Astrocyte of the cerebellum (primary cell): ENCODE measurements at regions not wholly inside any gene's neighbourhood (a gene's known extent, or its start where the extent isn't known, plus 50 kb on each side); places are given as distances from the start of the nearest gene placed in this dataset.

Experiments used
- DNase-seq: peaks from one replicate; pipeline ENCODE4 v3.0.0-alpha.2; 2011; ENCODE audit warnings: low read depth
- H3K4me3 ChIP-seq: 2 replicates; pipeline ENCODE4 v1.5.1; 2011; ENCODE audit warnings: mild to moderate bottlenecking, low read depth, low read length, moderate library complexity
- CTCF ChIP-seq: IDR thresholded peaks from 2 replicates; pipeline ENCODE4 v1.5.1; 2012; ENCODE audit warnings: low read length, low read depth, moderate library complexity, mild to moderate bottlenecking; ENCODE audit errors: missing control alignments
- in situ Hi-C: cut with HindIII; loops from 2 replicates; pipeline ENCODE4 v1.10.0; 2017; ENCODE audit warnings: low sequenced_read_pairs

GRCh38 chr3:189395825-189396224 is 224.1 kb downstream of the TPRG1 start:
- no peak for TF ChIP-seq CTCF
- in situ Hi-C loops = no loop called here
- DNase-seq = no peak
- H3K4me3 ChIP-seq = no peak overlapping the region

GRCh38 chr3:189398656-189399055 is 226.9 kb downstream of the TPRG1 start:
- no peak overlapping the region for H3K4me3 ChIP-seq
- no peak for DNase-seq
- in situ Hi-C loops = no loop called here
- no peak for TF ChIP-seq CTCF

- no peak for DNase-seq
- in situ Hi-C loops = no loop called here
- no peak overlapping the region for H3K4me3 ChIP-seq
- TF ChIP-seq CTCF = no peak
Observed at GRCh38 chr3:189401196-189401595, 229.4 kb downstream of the TPRG1 start.

- H3K4me3 ChIP-seq = no peak overlapping the region
- DNase-seq = no peak
- TF ChIP-seq CTCF = no peak
- in situ Hi-C loops = no loop called here
Observed at GRCh38 chr3:189403194-189403593, 228.0 kb upstream of the TP63 start.

- no peak for DNase-seq
- in situ Hi-C loops = no loop called here
- no peak for TF ChIP-seq CTCF
- H3K4me3 ChIP-seq = no peak overlapping the region
Observed at GRCh38 chr3:189404024-189404423, 227.2 kb upstream of the TP63 start.

- in situ Hi-C loops = no loop called here
Observed at GRCh38 chr3:189404797-189405484, 226.2 kb upstream of the TP63 start.

More at GRCh38 chr3:189404797-189405484, 226.2 kb upstream of the TP63 start:
- no peak for TF ChIP-seq CTCF
- DNase-seq = no peak
- H3K4me3 ChIP-seq = no peak overlapping the region
